ENCODE measurements at regions not wholly inside any gene's neighbourhood (a gene's known extent, or its start where the extent isn't known, plus 50 kb on each side); places are given as distances from the start of the nearest gene placed in this dataset.

DNA sequence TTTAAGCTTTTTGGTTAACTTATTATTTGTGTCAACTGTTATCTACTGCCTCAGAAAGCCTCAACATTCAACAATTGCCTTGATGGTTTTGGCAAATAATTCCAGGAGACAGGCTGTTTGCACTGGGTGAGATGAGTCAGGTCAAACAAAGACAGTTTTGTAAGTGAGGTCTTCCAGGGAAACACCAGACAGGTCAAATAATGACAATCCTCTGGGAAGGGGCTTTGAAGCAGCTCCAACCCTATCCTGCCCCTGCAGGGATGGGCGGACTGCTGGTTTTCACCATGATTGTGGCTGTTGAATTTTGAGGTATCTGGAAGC lies 79.4 kb upstream of the PRR23E start (continued):
- TF ChIP-seq SIN3A (IDR thresholded peaks at IDR 0.05; ENCODE audit: borderline replicate concordance, low read depth, low read length): no peak
- TF ChIP-seq CHCHD3 (CRISPR knock-in tag; IDR thresholded peaks at IDR 0.05): no peak
- TF ChIP-seq ZBTB39 (CRISPR knock-in tag; IDR thresholded peaks at IDR 0.05): no peak
- TF ChIP-seq, protein P1, sequence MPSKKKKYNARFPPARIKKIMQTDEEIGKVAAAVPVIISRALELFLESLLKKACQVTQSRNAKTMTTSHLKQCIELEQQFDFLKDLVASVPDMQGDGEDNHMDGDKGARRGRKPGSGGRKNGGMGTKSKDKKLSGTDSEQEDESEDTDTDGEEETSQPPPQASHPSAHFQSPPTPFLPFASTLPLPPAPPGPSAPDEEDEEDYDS (CRISPR knock-in tag; IDR thresholded peaks at IDR 0.05): no peak
- TF ChIP-seq, protein P2, sequence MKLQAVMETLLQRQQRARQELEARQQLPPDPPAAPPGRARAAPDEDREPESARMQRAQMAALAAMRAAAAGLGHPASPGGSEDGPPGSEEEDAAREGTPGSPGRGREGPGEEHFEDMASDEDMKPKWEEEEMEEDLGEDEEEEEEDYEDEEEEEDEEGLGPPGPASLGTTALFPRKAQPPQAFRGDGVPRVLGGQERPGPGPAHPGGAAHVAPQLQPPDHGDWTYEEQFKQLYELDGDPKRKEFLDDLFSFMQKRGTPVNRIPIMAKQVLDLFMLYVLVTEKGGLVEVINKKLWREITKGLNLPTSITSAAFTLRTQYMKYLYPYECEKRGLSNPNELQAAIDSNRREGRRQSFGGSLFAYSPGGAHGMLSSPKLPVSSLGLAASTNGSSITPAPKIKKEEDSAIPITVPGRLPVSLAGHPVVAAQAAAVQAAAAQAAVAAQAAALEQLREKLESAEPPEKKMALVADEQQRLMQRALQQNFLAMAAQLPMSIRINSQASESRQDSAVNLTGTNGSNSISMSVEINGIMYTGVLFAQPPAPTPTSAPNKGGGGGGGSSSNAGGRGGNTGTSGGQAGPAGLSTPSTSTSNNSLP (IDR thresholded peaks at IDR 0.05; ENCODE audit: low read depth, low read length): no peak
- TF ChIP-seq, protein P3, sequence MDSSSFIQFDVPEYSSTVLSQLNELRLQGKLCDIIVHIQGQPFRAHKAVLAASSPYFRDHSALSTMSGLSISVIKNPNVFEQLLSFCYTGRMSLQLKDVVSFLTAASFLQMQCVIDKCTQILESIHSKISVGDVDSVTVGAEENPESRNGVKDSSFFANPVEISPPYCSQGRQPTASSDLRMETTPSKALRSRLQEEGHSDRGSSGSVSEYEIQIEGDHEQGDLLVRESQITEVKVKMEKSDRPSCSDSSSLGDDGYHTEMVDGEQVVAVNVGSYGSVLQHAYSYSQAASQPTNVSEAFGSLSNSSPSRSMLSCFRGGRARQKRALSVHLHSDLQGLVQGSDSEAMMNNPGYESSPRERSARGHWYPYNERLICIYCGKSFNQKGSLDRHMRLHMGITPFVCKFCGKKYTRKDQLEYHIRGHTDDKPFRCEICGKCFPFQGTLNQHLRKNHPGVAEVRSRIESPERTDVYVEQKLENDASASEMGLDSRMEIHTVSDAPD (CRISPR knock-in tag; IDR thresholded peaks at IDR 0.05): peak; percentile 94
- TF ChIP-seq ZNF274 (CRISPR knock-in tag; IDR thresholded peaks at IDR 0.05): no peak
- no peak for TF ChIP-seq ZNF720 (CRISPR knock-in tag; IDR thresholded peaks at IDR 0.05)
- peak; percentile 77 for TF ChIP-seq RXRB (CRISPR knock-in tag; IDR thresholded peaks at IDR 0.05; ENCODE audit: borderline replicate concordance)
- TF ChIP-seq, protein P4, sequence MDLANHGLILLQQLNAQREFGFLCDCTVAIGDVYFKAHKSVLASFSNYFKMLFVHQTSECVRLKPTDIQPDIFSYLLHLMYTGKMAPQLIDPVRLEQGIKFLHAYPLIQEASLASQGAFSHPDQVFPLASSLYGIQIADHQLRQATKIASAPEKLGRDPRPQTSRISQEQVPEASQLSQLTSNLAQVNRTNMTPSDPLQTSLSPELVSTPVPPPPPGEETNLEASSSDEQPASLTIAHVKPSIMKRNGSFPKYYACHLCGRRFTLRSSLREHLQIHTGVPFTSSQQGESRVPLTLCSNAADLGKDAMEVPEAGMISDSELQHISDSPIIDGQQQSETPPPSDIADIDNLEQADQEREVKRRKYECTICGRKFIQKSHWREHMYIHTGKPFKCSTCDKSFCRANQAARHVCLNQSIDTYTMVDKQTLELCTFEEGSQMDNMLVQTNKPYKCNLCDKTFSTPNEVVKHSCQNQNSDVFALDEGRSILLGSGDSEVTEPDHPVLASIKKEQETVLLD (CRISPR knock-in tag; IDR thresholded peaks at IDR 0.05; ENCODE audit: low read depth): no peak
- TF ChIP-seq, protein P5, sequence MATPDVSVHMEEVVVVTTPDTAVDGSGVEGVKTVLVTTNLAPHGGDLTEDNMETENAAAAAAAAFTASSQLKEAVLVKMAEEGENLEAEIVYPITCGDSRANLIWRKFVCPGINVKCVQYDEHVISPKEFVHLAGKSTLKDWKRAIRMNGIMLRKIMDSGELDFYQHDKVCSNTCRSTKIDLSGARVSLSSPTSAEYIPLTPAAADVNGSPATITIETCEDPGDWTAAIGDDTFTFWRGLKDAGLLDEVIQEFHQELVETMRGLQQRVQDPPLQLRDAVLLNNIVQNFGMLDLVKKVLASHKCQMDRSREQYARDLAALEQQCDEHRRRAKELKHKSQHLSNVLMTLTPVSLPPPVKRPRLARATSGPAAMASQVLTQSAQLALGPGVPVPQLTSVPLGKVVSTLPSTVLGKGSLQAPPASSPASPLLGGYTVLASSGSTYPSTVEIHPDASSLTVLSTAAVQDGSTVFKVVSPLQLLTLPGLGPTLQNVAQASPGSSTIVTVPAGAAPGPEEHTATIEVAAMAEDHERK (CRISPR knock-in tag; IDR thresholded peaks at IDR 0.05; ENCODE audit: low read depth): no peak
- no peak for TF ChIP-seq ZFX (CRISPR knock-in tag; IDR thresholded peaks at IDR 0.05; ENCODE audit: low read depth)
- no peak for TF ChIP-seq ZNF75D (CRISPR knock-in tag; IDR thresholded peaks at IDR 0.05; ENCODE audit: borderline replicate concordance)
- TF ChIP-seq ZNF609 (CRISPR knock-in tag; IDR thresholded peaks at IDR 0.05; ENCODE audit: borderline replicate concordance): peak; percentile 75
- no peak for TF ChIP-seq TCF12 (IDR thresholded peaks at IDR 0.05)
- no peak for TF ChIP-seq TCF12 (CRISPR knock-in tag; IDR thresholded peaks at IDR 0.05)
- no peak for TF ChIP-seq ZNF44 (CRISPR knock-in tag; IDR thresholded peaks at IDR 0.05)
